ENCODE measurements at regions not wholly inside any gene's neighbourhood (a gene's known extent, or its start where the extent isn't known, plus 50 kb on each side); places are given as distances from the start of the nearest gene placed in this dataset.

GRCh38 chr5:129171194-129171944, 76.8 kb downstream of the ISOC1 start:
- no peaks in the 10 kb centered on the region for H4K20me1 ChIP-seq (ENCODE audit: insufficient read depth)
- no peaks in the 10 kb centered on the region for H3K27me3 ChIP-seq (ENCODE audit: insufficient read depth, low read length)
- H3K4me2 ChIP-seq (ENCODE audit: low read length), result no peak overlapping the region
- H3K9me2 ChIP-seq (ENCODE audit: insufficient read depth), result no peaks in the 10 kb centered on the region
- ChIA-PET RAD21 (ENCODE audit: low non-redundant PET in 1 of 2, low total read pairs in 2 of 2, uncharacterized antibody in 2 of 2, unreplicated experiment in 2 of 2) (no interaction called here), POLR2A (no interaction called here), CTCF (no interaction called here)
- H2AFZ ChIP-seq (ENCODE audit: low read depth, low read length, poor library complexity, severe bottlenecking), result no peak overlapping the region
- H3K79me2 ChIP-seq (ENCODE audit: insufficient read depth, low read length), result no peaks in the 10 kb centered on the region
- H3K36me3 ChIP-seq (ENCODE audit: control insufficient read depth in 1 of 2, insufficient read depth in 2 of 2, low read length in 2 of 2), result no peaks in the 10 kb centered on the region
- H3K4me3 ChIP-seq (replicated peaks in 1 of 2; ENCODE audit: low read depth in 1 of 2, low read length in 2 of 2), result no peak overlapping the region
- intact Hi-C loops (cut with micrococcal nuclease), result loop anchor here (10.0 kb wide), 1 partner anchor 373 kb away; no protein-coding TSS in a partner anchor
- H3K4me1 ChIP-seq (ENCODE audit: control insufficient read depth in 1 of 2, insufficient read depth in 2 of 2, low read length in 2 of 2), result no peaks in the 10 kb centered on the region
- BruUV-seq (replicated peaks), result no TSS peak
- DNase-seq (ENCODE audit: low read depth, low spot score) (no peak), ATAC-seq (no peak)
- no peak overlapping the region for H3K9ac ChIP-seq (ENCODE audit: low read length)
- no peaks in the 10 kb centered on the region for H3K9me3 ChIP-seq (ENCODE audit: control insufficient read depth in 1 of 2, insufficient read depth in 1 of 2, low read depth in 1 of 2, low read length in 2 of 2)
- no peak overlapping the region for H3K27ac ChIP-seq (ENCODE audit: low read depth, low read length)
- TF ChIP-seq FOSL1 (IDR thresholded peaks at IDR 0.05; ENCODE audit: low read depth) (no peak), JUND (IDR thresholded peaks at IDR 0.05) (no peak), EZH2phosphoT487 (IDR thresholded peaks at IDR 0.05; ENCODE audit: borderline replicate concordance) (no peak), REST (IDR thresholded peaks at IDR 0.05; ENCODE audit: low read depth) (no peak), ZNF274 (IDR thresholded peaks at IDR 0.05; ENCODE audit: low read depth, low read length) (no peak), POLR2A (IDR thresholded peaks at IDR 0.05; ENCODE audit: borderline replicate concordance, extremely low read depth, insufficient read depth, insufficient read length) (no peak), SRF (IDR thresholded peaks at IDR 0.05; ENCODE audit: low read depth) (no peak), SIN3A (IDR thresholded peaks at IDR 0.05; ENCODE audit: low read depth) (no peak), CEBPB (IDR thresholded peaks at IDR 0.05; ENCODE audit: low read depth) (no peak), CBX3 (IDR thresholded peaks at IDR 0.05; ENCODE audit: low read depth) (no peak), TCF7L2 (IDR thresholded peaks at IDR 0.05; ENCODE audit: borderline replicate concordance, extremely low read depth, insufficient read depth, insufficient read length) (no peak), RAD21 (IDR thresholded peaks at IDR 0.05; ENCODE audit: low read depth) (no peak), CTCF (IDR thresholded peaks at IDR 0.05 in 2 of 3, conservative IDR thresholded peaks at IDR 0.05 in 1 of 3; ENCODE audit: borderline replicate concordance in 1 of 3, insufficient read depth in 1 of 3, low read depth in 2 of 3, low read length in 2 of 3) (no peak), SP1 (IDR thresholded peaks at IDR 0.05; ENCODE audit: low read depth) (no peak), ZFX (IDR thresholded peaks at IDR 0.05) (no peak), POLR2AphosphoS5 (IDR thresholded peaks at IDR 0.05; ENCODE audit: low read depth, low read length) (no peak), ATF3 (IDR thresholded peaks at IDR 0.05) (no peak), EGR1 (IDR thresholded peaks at IDR 0.05; ENCODE audit: low read depth) (no peak)
- TF ChIP-seq, protein P1, sequence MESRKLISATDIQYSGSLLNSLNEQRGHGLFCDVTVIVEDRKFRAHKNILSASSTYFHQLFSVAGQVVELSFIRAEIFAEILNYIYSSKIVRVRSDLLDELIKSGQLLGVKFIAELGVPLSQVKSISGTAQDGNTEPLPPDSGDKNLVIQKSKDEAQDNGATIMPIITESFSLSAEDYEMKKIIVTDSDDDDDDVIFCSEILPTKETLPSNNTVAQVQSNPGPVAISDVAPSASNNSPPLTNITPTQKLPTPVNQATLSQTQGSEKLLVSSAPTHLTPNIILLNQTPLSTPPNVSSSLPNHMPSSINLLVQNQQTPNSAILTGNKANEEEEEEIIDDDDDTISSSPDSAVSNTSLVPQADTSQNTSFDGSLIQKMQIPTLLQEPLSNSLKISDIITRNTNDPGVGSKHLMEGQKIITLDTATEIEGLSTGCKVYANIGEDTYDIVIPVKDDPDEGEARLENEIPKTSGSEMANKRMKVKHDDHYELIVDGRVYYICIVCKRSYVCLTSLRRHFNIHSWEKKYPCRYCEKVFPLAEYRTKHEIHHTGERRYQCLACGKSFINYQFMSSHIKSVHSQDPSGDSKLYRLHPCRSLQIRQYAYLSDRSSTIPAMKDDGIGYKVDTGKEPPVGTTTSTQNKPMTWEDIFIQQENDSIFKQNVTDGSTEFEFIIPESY (IDR thresholded peaks at IDR 0.05; ENCODE audit: extremely low read depth, insufficient replicate concordance, low read length), result no peak
- TF ChIP-seq, protein P2, sequence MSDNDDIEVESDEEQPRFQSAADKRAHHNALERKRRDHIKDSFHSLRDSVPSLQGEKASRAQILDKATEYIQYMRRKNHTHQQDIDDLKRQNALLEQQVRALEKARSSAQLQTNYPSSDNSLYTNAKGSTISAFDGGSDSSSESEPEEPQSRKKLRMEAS (IDR thresholded peaks at IDR 0.05), result no peak
